Upper lobe of right lung (tissue), 1 donor: ENCODE measurements at regions not wholly inside any gene's neighbourhood (a gene's known extent, or its start where the extent isn't known, plus 50 kb on each side); places are given as distances from the start of the nearest gene placed in this dataset.

Experiments
- ATAC-seq: fragments of 200-7000 bp; cut with Tn5 transposase; one replicate; pipeline ENCODE4 v1.9.1; 2020; ENCODE audit warnings: mild to moderate bottlenecking, moderate library complexity
- DNase-seq: peaks from one replicate; pipeline ENCODE4 v3.0.0-alpha.2; 2020
- H3K27ac ChIP-seq: fragments of 200-600 bp; one replicate; pipeline ENCODE4 v1.8.0; 2022
- H3K27me3 ChIP-seq: fragments of 200-600 bp; one replicate; pipeline ENCODE4 v1.8.0; 2022; ENCODE audit warnings: mild to moderate bottlenecking
- H3K36me3 ChIP-seq: fragments of 200-600 bp; one replicate; pipeline ENCODE4 v1.8.0; 2022
- H3K4me1 ChIP-seq: fragments of 200-600 bp; one replicate; pipeline ENCODE4 v1.8.0; 2022
- H3K4me3 ChIP-seq: fragments of 200-600 bp; one replicate; pipeline ENCODE4 v1.8.0; 2022; ENCODE audit warnings: mild to moderate bottlenecking
- H3K9me3 ChIP-seq: fragments of 200-600 bp; one replicate; pipeline ENCODE4 v1.8.0; 2022
- CTCF ChIP-seq: fragments of 200-600 bp; IDR thresholded peaks from one replicate; pipeline ENCODE4 v1.8.0; 2022; ENCODE audit warnings: antibody characterized with exemption
- intact Hi-C: fragments of 100-400 bp; cut with DNase I; formaldehyde crosslinking; loops from one replicate; pipeline ENCODE4 v1.11.0; 2022
- donor health status: DM: no; HTN: yes; CAD: no; lungs with severe emphysema.

- ATAC-seq (no peak), DNase-seq (no peak)
- intact Hi-C loops = no loop called here
- H3K27me3 ChIP-seq = no peaks in the 10 kb centered on the region
- no peaks in the 10 kb centered on the region for H3K36me3 ChIP-seq
- H3K4me3 ChIP-seq = no peak overlapping the region
- no peak overlapping the region for H3K27ac ChIP-seq
- H3K4me1 ChIP-seq = no peaks in the 10 kb centered on the region
- H3K9me3 ChIP-seq = no peaks in the 10 kb centered on the region
- TF ChIP-seq CTCF = no peak
These were observed 377.7 kb downstream of the DMRT2 start for GRCh38 chr9:1427875-1428274.

- DNase-seq (no peak), ATAC-seq (peak; percentile 37)
- Histone ChIP-seq H3K9me3 (no peaks in the 10 kb centered on the region), H3K4me1 (no peaks in the 10 kb centered on the region), H3K36me3 (no peaks in the 10 kb centered on the region), H3K4me3 (no peak overlapping the region), H3K27ac (no peak overlapping the region), H3K27me3 (no peaks in the 10 kb centered on the region)
- intact Hi-C loops = no loop called here
- TF ChIP-seq CTCF = peak; percentile 17
These were observed 379.1 kb downstream of the DMRT2 start for GRCh38 chr9:1429297-1429696.

GRCh38 chr9:1431461-1431860 lies 381.3 kb downstream of the DMRT2 start:
- no peak overlapping the region for H3K4me3 ChIP-seq
- H3K27ac ChIP-seq = no peak overlapping the region
- H3K27me3 ChIP-seq = no peaks in the 10 kb centered on the region
- no peaks in the 10 kb centered on the region for H3K36me3 ChIP-seq
- intact Hi-C loops = no loop called here
- no peak for DNase-seq
- no peaks in the 10 kb centered on the region for H3K9me3 ChIP-seq
- no peaks in the 10 kb centered on the region for H3K4me1 ChIP-seq
- no peak for TF ChIP-seq CTCF
- ATAC-seq = no peak

- Histone ChIP-seq H3K4me3 (no peak overlapping the region), H3K27ac (no peak overlapping the region), H3K4me1 (no peaks in the 10 kb centered on the region), H3K9me3 (no peaks in the 10 kb centered on the region), H3K36me3 (no peaks in the 10 kb centered on the region), H3K27me3 (no peaks in the 10 kb centered on the region)
- no peak for DNase-seq
- peak; percentile 16 for TF ChIP-seq CTCF
- intact Hi-C loops = no loop called here
- ATAC-seq = no peak
These were observed 384.1 kb downstream of the DMRT2 start for GRCh38 chr9:1434052-1434767.

- Histone ChIP-seq H3K27me3 (no peaks in the 10 kb centered on the region), H3K4me3 (no peak overlapping the region), H3K4me1 (no peaks in the 10 kb centered on the region), H3K27ac (no peak overlapping the region), H3K36me3 (no peaks in the 10 kb centered on the region), H3K9me3 (no peaks in the 10 kb centered on the region)
- intact Hi-C loops = no loop called here
- ATAC-seq = no peak
- TF ChIP-seq CTCF = no peak
- DNase-seq = no peak
These were observed 384.7 kb downstream of the DMRT2 start for GRCh38 chr9:1434811-1435210.

GRCh38 chr9:1440256-1440655 lies 390.1 kb downstream of the DMRT2 start:
- intact Hi-C loops = no loop called here
- H3K4me3 ChIP-seq = no peak overlapping the region
- H3K27me3 ChIP-seq = no peaks in the 10 kb centered on the region
- no peak for TF ChIP-seq CTCF
- no peaks in the 10 kb centered on the region for H3K4me1 ChIP-seq
- no peak for ATAC-seq
- H3K9me3 ChIP-seq = no peaks in the 10 kb centered on the region
- no peak overlapping the region for H3K27ac ChIP-seq
- no peak for DNase-seq
- no peaks in the 10 kb centered on the region for H3K36me3 ChIP-seq
